ENCODE measurements at regions not wholly inside any gene's neighbourhood (a gene's known extent, or its start where the extent isn't known, plus 50 kb on each side); places are given as distances from the start of the nearest gene placed in this dataset.

DNA sequence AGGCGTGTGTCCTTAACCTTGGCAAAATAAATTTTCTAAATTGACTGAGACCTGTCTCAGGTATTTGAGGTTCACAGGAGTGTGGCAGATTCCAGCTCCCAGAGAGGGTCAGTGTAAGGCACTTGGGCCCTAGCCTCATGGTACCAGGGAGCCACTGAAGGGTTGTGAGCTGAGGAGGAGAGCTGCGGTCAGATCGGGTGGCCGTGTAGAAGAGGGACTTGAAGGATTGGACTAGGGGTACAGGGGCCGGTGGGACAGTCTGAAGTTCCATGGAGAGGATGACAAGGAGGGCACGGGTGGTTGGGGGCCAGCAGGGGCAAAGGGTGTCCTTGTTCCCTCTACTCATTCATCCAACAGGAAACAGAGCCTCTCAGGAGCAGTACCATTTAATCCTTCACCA lies 327.0 kb upstream of the HS6ST1 start:
- H3K27ac ChIP-seq, result no peak overlapping the region
- TF ChIP-seq, protein P1, sequence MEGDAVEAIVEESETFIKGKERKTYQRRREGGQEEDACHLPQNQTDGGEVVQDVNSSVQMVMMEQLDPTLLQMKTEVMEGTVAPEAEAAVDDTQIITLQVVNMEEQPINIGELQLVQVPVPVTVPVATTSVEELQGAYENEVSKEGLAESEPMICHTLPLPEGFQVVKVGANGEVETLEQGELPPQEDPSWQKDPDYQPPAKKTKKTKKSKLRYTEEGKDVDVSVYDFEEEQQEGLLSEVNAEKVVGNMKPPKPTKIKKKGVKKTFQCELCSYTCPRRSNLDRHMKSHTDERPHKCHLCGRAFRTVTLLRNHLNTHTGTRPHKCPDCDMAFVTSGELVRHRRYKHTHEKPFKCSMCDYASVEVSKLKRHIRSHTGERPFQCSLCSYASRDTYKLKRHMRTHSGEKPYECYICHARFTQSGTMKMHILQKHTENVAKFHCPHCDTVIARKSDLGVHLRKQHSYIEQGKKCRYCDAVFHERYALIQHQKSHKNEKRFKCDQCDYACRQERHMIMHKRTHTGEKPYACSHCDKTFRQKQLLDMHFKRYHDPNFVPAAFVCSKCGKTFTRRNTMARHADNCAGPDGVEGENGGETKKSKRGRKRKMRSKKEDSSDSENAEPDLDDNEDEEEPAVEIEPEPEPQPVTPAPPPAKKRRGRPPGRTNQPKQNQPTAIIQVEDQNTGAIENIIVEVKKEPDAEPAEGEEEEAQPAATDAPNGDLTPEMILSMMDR (conservative IDR thresholded peaks at IDR 0.05), result no peak

DNA sequence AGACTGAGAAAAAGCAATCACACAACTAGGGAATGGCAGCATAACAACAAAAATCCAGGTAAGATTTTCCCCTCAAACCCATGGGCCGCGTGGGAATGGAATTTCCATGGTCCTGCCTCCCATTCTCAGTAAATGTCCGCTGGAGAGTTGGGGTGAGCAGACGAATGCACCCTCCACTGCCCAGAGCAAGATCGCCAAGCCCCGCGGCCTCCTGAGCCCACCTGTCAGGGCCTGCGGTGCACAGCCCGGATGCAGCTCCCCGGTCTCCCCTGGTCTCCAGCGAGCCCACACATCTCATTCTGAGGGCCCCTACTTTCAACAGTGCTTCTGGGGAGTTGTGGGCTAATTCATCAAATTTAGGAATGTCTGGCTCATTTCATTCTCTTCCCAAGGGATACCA lies 327.4 kb upstream of the HS6ST1 start:
- H3K27ac ChIP-seq, result no peak overlapping the region
- TF ChIP-seq, protein P1 (conservative IDR thresholded peaks at IDR 0.05), result no peak

DNA sequence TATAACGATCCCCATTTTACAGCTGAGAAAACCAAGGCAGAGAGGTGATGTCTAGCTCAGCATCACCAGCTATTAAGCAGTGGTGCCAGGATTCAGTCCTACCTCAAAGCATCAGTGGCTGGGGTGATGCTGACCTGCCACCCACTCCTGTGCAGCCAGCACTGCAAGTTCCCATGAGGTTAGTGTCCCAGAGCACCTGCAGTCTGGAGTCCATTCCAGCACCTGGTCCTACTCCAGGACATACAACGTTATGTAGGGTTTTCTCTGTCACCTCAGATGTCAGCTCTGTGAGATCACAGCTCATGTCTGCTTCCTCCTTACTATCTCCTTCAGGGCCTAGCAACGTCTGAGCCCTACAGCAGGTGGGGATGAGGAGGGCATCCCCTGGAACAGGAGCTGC lies 328.0 kb upstream of the HS6ST1 start:
- no peak overlapping the region for H3K27ac ChIP-seq
- TF ChIP-seq, protein P1 (conservative IDR thresholded peaks at IDR 0.05), result no peak

GRCh38 chr2:128651000-128651399 lies 332.3 kb upstream of the HS6ST1 start:
- H3K27ac ChIP-seq, result no peak overlapping the region
- TF ChIP-seq, protein P1 (conservative IDR thresholded peaks at IDR 0.05), result no peak

- TF ChIP-seq, protein P1 (conservative IDR thresholded peaks at IDR 0.05), result no peak
- no peak overlapping the region for H3K27ac ChIP-seq
Measured at GRCh38 chr2:128654408-128654807, 335.7 kb upstream of the HS6ST1 start.

GRCh38 chr2:128660836-128661235 lies 342.2 kb upstream of the HS6ST1 start:
- TF ChIP-seq, protein P1 (conservative IDR thresholded peaks at IDR 0.05), result no peak
- no peak overlapping the region for H3K27ac ChIP-seq

DNA sequence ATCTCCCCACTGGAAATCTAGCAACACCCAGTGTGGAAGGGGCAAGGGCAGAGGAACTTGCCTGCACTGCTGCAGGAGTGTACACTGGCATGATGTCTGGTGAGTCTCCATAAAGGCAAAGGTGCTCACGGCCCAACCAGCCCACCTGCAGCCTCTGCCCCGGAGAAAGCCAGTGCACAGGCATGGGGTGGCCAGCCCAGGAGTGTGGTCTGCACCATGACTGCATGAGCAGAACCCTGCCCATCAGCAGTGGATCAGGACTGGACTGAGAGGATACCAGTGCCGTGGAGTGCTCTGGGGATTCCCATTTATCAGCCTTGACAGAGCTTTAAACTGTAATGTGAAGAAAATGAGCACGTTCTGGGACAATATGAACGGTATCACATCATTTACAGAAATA lies 342.6 kb upstream of the HS6ST1 start:
- TF ChIP-seq, protein P1 (conservative IDR thresholded peaks at IDR 0.05), result no peak

GRCh38 chr2:128662051-128662471 lies 343.4 kb upstream of the HS6ST1 start:
- TF ChIP-seq, protein P1 (conservative IDR thresholded peaks at IDR 0.05), result no peak
- H3K27ac ChIP-seq, result no peak overlapping the region

More for the DNA sequence above, 342.6 kb upstream of the HS6ST1 start:
- no peak overlapping the region for H3K27ac ChIP-seq

Measured in VCaP (cell line).